Stomach (tissue), 8 donors: ENCODE measurements at regions not wholly inside any gene's neighbourhood (a gene's known extent, or its start where the extent isn't known, plus 50 kb on each side); places are given as distances from the start of the nearest gene placed in this dataset.

Source experiments
- DNase-seq, 2 donors: peaks; one replicate each; pipeline versions ENCODE4 v3.0.0 to v3.0.0-alpha.2; 2013 to 2019
- H3K27ac ChIP-seq, 5 donors: fragments of 200-600 bp in 4 of 5; sonication (generic) in 4 of 5; one replicate each; pipeline ENCODE4 v1.5.1; 2013 to 2019; ENCODE audit warnings: mild to moderate bottlenecking in 1 of 5, moderate library complexity in 1 of 5
- H3K27me3 ChIP-seq, 3 donors: fragments of 200-600 bp; sonication (generic); one replicate each; pipeline ENCODE4 v1.5.1; 2017 to 2019; ENCODE audit warnings: mixed run types in 1 of 3
- H3K36me3 ChIP-seq, 4 donors: fragments of 200-600 bp; sonication (generic); 1 replicate in 3 of 4; 2 replicates in 1 of 4; pipeline ENCODE4 v1.5.1; 2016 to 2019
- H3K4me1 ChIP-seq, 4 donors: fragments of 200-600 bp; sonication (generic); one replicate each; pipeline ENCODE4 v1.5.1; 2016 to 2019
- H3K4me3 ChIP-seq, 4 donors: fragments of 200-600 bp; sonication (generic) in 3 of 4; one replicate each; pipeline ENCODE4 v1.5.1; 2016 to 2019; ENCODE audit warnings: mild to moderate bottlenecking in 1 of 4
- H3K9me3 ChIP-seq, 4 donors: fragments of 200-600 bp; sonication (generic); one replicate each; pipeline ENCODE4 v1.5.1; 2016 to 2019
- EP300 ChIP-seq: sonication (generic); formaldehyde crosslinking; IDR thresholded peaks from one replicate; pipeline ENCODE4 v1.6.1; 2017; ENCODE audit warnings: antibody characterized with exemption
- POLR2A ChIP-seq, 4 donors: fragments of 450-650 bp; IDR thresholded peaks; one replicate each; pipeline ENCODE4 v1.6.1; 2016; ENCODE audit warnings: antibody characterized with exemption in 4 of 4, control low read depth in 2 of 4, mild to moderate bottlenecking in 1 of 4, moderate library complexity in 1 of 4
- POLR2AphosphoS5 ChIP-seq, 3 donors: sonication (generic); formaldehyde crosslinking; IDR thresholded peaks; one replicate each; pipeline ENCODE4 v1.6.1; 2016; ENCODE audit warnings: antibody characterized with exemption in 3 of 3
- WGBS, 5 donors: extraction: QIAGEN DNeasy Blood & Tissue Kit in 3 of 5; methylation state at CpG; one replicate each; pipeline versions ENCODE4 v1.1.5 to v1.1.7; 2013 to 2018; 5-methylcytosine and 5-hydroxymethylcytosine counted together
- intact Hi-C: fragments of 100-400 bp; cut with DNase I; formaldehyde crosslinking; loops from one replicate; pipeline ENCODE4 v1.15.1; 2023; ENCODE audit warnings: low total_unique reads
- TF ChIP-seq, protein P1 (sequence below), 7 experiments: fragments of 450-650 bp in 4 of 7; fragments of 200-600 bp in 3 of 7; sonication (generic) in 3 of 7; IDR thresholded peaks; one replicate each; pipeline ENCODE4 v1.5.1; 2016 to 2019; ENCODE audit warnings: antibody characterized with exemption in 7 of 7, control low read depth in 2 of 7, mild to moderate bottlenecking in 1 of 7
- donor health status: healthy with polysubstance abuse.
- donor health status: Bipolar disorder and iron deficiency.
- donor health status: healthy.

GRCh38 chr2:36277881-36278523 lies 77.6 kb upstream of the CRIM1 start:
- H3K36me3 ChIP-seq: no peaks in the 10 kb centered on the region
- TF ChIP-seq POLR2A (IDR thresholded peaks at IDR 0.05): no peak
- TF ChIP-seq, protein P1, sequence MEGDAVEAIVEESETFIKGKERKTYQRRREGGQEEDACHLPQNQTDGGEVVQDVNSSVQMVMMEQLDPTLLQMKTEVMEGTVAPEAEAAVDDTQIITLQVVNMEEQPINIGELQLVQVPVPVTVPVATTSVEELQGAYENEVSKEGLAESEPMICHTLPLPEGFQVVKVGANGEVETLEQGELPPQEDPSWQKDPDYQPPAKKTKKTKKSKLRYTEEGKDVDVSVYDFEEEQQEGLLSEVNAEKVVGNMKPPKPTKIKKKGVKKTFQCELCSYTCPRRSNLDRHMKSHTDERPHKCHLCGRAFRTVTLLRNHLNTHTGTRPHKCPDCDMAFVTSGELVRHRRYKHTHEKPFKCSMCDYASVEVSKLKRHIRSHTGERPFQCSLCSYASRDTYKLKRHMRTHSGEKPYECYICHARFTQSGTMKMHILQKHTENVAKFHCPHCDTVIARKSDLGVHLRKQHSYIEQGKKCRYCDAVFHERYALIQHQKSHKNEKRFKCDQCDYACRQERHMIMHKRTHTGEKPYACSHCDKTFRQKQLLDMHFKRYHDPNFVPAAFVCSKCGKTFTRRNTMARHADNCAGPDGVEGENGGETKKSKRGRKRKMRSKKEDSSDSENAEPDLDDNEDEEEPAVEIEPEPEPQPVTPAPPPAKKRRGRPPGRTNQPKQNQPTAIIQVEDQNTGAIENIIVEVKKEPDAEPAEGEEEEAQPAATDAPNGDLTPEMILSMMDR (IDR thresholded peaks at IDR 0.05): no peak
- TF ChIP-seq POLR2AphosphoS5 (IDR thresholded peaks at IDR 0.05): no peak
- no peak for TF ChIP-seq EP300
- no peak overlapping the region for H3K27ac ChIP-seq
- H3K27me3 ChIP-seq: no peaks in the 10 kb centered on the region
- intact Hi-C loops: no loop called here
- H3K4me3 ChIP-seq: no peak overlapping the region
- 30 to 41% (median 36%) methylated on average over 2 of the region's 2 CpGs for WGBS, 5 donors
- peaks cover 0 to 17% (median 8%) of the 10 kb centered on the region in 4 donors for H3K9me3 ChIP-seq
- no peaks in the 10 kb centered on the region for H3K4me1 ChIP-seq
- DNase-seq: peak in 1 of 2 donors; percentile 14

GRCh38 chr2:36277146-36277808 lies 78.3 kb upstream of the CRIM1 start:
- Histone ChIP-seq H3K36me3 (no peaks in the 10 kb centered on the region), H3K27ac (no peak overlapping the region), H3K4me1 (no peaks in the 10 kb centered on the region), H3K4me3 (no peak overlapping the region), H3K27me3 (no peaks in the 10 kb centered on the region), H3K9me3 (peaks cover 0 to 17% (median 8%) of the 10 kb centered on the region in 4 donors)
- no peak for TF ChIP-seq EP300
- TF ChIP-seq, protein P1 (IDR thresholded peaks at IDR 0.05): no peak
- TF ChIP-seq POLR2A (IDR thresholded peaks at IDR 0.05): no peak
- TF ChIP-seq POLR2AphosphoS5 (IDR thresholded peaks at IDR 0.05): no peak
- 70 to 84% (median 80%) methylated on average over 3 of the region's 3 CpGs for WGBS, 5 donors
- DNase-seq: no peak
- intact Hi-C loops: no loop called here

DNA sequence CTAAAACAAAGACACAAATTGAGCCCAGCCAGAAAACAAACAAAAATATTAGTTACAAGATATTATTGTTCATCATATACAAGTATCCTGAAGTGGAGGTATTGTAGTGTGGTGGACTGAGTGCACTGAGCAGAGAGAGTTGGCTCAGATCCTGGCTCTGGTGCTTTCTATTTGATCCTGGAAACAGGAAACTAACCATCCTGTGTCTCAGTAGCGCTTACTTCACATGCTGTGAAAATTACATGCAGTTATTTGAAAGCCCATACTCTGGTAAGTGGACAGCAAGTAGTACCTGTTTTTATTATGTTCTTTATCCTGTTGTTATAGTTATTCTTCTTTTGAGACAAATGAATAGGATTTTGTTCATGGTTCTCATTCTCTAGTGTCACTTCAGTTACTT lies 84.3 kb upstream of the CRIM1 start:
- WGBS, 5 donors: 70 to 86% (median 77%) methylated on average over 1 of the region's 1 CpG
- TF ChIP-seq POLR2AphosphoS5 (IDR thresholded peaks at IDR 0.05) (no peak), POLR2A (IDR thresholded peaks at IDR 0.05) (no peak), EP300 (no peak)
- intact Hi-C loops: no loop called here

DNA sequence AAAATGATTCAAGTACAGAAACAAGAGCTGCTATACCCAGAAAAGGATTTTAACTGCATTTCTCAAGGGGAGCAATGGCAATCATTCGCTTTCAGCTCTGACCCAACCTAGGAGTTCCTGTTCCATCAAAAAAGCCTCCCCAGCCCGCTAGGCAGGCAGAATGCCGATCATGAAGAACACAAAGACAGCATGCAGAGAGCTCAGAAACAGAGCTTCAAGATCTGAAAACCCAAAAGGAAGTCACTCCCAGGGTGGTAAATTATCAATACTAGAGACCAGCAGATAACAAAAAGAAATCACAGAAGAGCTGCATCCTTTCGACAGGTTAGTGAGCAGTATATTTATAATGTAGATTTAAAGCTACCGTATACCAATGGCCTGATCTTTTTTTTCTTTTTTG lies 84.8 kb upstream of the CRIM1 start:
- TF ChIP-seq EP300 (no peak), POLR2A (IDR thresholded peaks at IDR 0.05) (no peak), POLR2AphosphoS5 (IDR thresholded peaks at IDR 0.05) (no peak)
- TF ChIP-seq, protein P1 (IDR thresholded peaks at IDR 0.05): no peak
- no peaks in the 10 kb centered on the region for H3K27me3 ChIP-seq
- intact Hi-C loops: no loop called here
- H3K4me3 ChIP-seq: no peak overlapping the region
- 61 to 71% (median 64%) methylated on average over 5 of the region's 5 CpGs for WGBS, 5 donors
- H3K27ac ChIP-seq: no peak overlapping the region
- no peaks in the 10 kb centered on the region for H3K36me3 ChIP-seq
- H3K4me1 ChIP-seq: no peaks in the 10 kb centered on the region
- peaks cover 0 to 13% (median 4%) of the 10 kb centered on the region in 4 donors for H3K9me3 ChIP-seq
- no peak for DNase-seq

More for the DNA sequence above, 84.3 kb upstream of the CRIM1 start:
- DNase-seq: peak in 1 of 2 donors; percentile 11
- H3K27ac ChIP-seq: no peak overlapping the region
- no peaks in the 10 kb centered on the region for H3K36me3 ChIP-seq
- H3K9me3 ChIP-seq: peaks cover 0 to 10% (median 4%) of the 10 kb centered on the region in 4 donors
- no peak overlapping the region for H3K4me3 ChIP-seq
- no peaks in the 10 kb centered on the region for H3K4me1 ChIP-seq
- H3K27me3 ChIP-seq: no peaks in the 10 kb centered on the region

- TF ChIP-seq POLR2AphosphoS5 (IDR thresholded peaks at IDR 0.05) (no peak), EP300 (no peak), POLR2A (IDR thresholded peaks at IDR 0.05) (no peak)
- TF ChIP-seq, protein P1 (IDR thresholded peaks at IDR 0.05): no peak
- no peaks in the 10 kb centered on the region for H3K36me3 ChIP-seq
- H3K27ac ChIP-seq: no peak overlapping the region
- H3K4me3 ChIP-seq: no peak overlapping the region
- peaks cover 0 to 13% (median 4%) of the 10 kb centered on the region in 4 donors for H3K9me3 ChIP-seq
- no peaks in the 10 kb centered on the region for H3K4me1 ChIP-seq
- H3K27me3 ChIP-seq: no peaks in the 10 kb centered on the region
- intact Hi-C loops: no loop called here
- no peak for DNase-seq
- WGBS, 5 donors: 93 to 98% (median 95%) methylated on average over 1 of the region's 1 CpG
Observed at GRCh38 chr2:36267194-36267593, 88.4 kb upstream of the CRIM1 start.
